Psoas muscle (tissue), 7 donors: ENCODE measurements at regions not wholly inside any gene's neighbourhood (a gene's known extent, or its start where the extent isn't known, plus 50 kb on each side); places are given as distances from the start of the nearest gene placed in this dataset.
"Not testable (repeated sequence)": the region's sequence is repeated elsewhere in the genome, so short reads cannot be mapped to it uniquely, and the experiment has no call there.

Source experiments
- ATAC-seq, 4 donors: fragments of 200-7000 bp; cut with Tn5 transposase; one replicate each; pipeline ENCODE4 v1.9.1; 2020; ENCODE audit warnings: moderate library complexity in 3 of 4, mild to moderate bottlenecking in 2 of 4
- DNase-seq, 2 donors: peaks; one replicate each; pipeline ENCODE4 v3.0.0-alpha.2; 2020
- H3K27ac ChIP-seq: fragments of 200-600 bp; one replicate; pipeline ENCODE4 v1.8.0; 2022
- H3K27me3 ChIP-seq, 3 donors: fragments of 200-600 bp in 1 of 3; one replicate each; pipeline versions ENCODE4 v1.6.1 to v1.8.0; 2013 to 2022; ENCODE audit warnings: low read length in 2 of 3, mild to moderate bottlenecking in 2 of 3, moderate library complexity in 1 of 3; ENCODE audit not compliant: insufficient read depth in 3 of 3
- H3K36me3 ChIP-seq, 2 donors: fragments of 200-600 bp in 1 of 2; one replicate each; pipeline versions ENCODE4 v1.6.1 to v1.8.0; 2013 to 2022; ENCODE audit warnings: low read depth in 1 of 2, mild to moderate bottlenecking in 1 of 2, moderate library complexity in 1 of 2; ENCODE audit not compliant: insufficient read depth in 1 of 2
- H3K4me1 ChIP-seq: fragments of 200-600 bp; one replicate; pipeline ENCODE4 v1.8.0; 2022
- H3K4me3 ChIP-seq: fragments of 200-600 bp; one replicate; pipeline ENCODE4 v1.8.0; 2022; ENCODE audit warnings: mild to moderate bottlenecking
- H3K9me3 ChIP-seq: fragments of 200-600 bp; one replicate; pipeline ENCODE4 v1.8.0; 2022
- WGBS, 3 donors: extraction: QIAGEN DNeasy Blood & Tissue Kit; methylation state at CpG; one replicate each; pipeline versions ENCODE4 v1.1.6 to v1.1.7; 2013; 5-methylcytosine and 5-hydroxymethylcytosine counted together
- intact Hi-C, 2 donors: fragments of 100-400 bp; cut with DNase I; formaldehyde crosslinking; loops; one replicate each; pipeline versions ENCODE4 v1.11.0 to v1.14.2; 2022
- TF ChIP-seq, protein P1 (sequence below): fragments of 200-600 bp; IDR thresholded peaks from one replicate; pipeline ENCODE4 v1.8.0; 2022; ENCODE audit warnings: antibody characterized with exemption
- donor health status: healthy with polysubstance abuse.
- donor health status: DM: no; HTN: no; CAD: no; lungs with moderate emphysema.
- donor health status: Bipolar disorder and iron deficiency.
- donor health status: healthy.
- donor health status: DM: yes; HTN: yes; CAD: no.
- donor health status: DM: no; HTN: no; CAD: no.
- donor health status: DM: yes; HTN: yes; CAD: no.

DNA sequence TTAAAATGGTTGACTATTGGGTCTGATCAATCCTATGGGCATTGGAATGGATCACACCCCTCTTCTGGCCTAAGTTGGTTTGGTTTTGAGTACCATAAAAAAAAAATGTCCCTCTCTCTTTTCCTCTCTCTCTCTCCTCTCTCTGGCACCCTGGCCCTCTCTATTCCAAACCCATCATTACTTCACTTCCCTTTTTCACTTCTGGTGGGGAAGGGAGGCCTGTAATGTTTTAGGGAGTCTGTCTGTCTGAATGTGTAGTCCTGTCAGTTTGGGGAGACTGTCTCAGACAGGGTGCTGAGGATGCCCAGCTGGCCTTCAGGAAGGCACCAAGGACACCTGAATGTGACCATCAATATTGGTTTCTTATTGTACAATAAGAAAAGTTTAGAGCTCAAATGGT is 165.8 kb downstream of the CD24 start:
- Histone ChIP-seq H3K4me1 (peaks cover 3% of the 10 kb centered on the region), H3K27ac (no peak overlapping the region), H3K4me3 (no peak overlapping the region), H3K27me3 (no peaks in the 10 kb centered on the region), H3K36me3 (no peaks in the 10 kb centered on the region), H3K9me3 (peaks cover 23% of the 10 kb centered on the region)
- intact Hi-C loops, result no loop called here
- TF ChIP-seq, protein P1, sequence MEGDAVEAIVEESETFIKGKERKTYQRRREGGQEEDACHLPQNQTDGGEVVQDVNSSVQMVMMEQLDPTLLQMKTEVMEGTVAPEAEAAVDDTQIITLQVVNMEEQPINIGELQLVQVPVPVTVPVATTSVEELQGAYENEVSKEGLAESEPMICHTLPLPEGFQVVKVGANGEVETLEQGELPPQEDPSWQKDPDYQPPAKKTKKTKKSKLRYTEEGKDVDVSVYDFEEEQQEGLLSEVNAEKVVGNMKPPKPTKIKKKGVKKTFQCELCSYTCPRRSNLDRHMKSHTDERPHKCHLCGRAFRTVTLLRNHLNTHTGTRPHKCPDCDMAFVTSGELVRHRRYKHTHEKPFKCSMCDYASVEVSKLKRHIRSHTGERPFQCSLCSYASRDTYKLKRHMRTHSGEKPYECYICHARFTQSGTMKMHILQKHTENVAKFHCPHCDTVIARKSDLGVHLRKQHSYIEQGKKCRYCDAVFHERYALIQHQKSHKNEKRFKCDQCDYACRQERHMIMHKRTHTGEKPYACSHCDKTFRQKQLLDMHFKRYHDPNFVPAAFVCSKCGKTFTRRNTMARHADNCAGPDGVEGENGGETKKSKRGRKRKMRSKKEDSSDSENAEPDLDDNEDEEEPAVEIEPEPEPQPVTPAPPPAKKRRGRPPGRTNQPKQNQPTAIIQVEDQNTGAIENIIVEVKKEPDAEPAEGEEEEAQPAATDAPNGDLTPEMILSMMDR, result no peak
- DNase-seq (no peak), ATAC-seq (no peak)

DNA sequence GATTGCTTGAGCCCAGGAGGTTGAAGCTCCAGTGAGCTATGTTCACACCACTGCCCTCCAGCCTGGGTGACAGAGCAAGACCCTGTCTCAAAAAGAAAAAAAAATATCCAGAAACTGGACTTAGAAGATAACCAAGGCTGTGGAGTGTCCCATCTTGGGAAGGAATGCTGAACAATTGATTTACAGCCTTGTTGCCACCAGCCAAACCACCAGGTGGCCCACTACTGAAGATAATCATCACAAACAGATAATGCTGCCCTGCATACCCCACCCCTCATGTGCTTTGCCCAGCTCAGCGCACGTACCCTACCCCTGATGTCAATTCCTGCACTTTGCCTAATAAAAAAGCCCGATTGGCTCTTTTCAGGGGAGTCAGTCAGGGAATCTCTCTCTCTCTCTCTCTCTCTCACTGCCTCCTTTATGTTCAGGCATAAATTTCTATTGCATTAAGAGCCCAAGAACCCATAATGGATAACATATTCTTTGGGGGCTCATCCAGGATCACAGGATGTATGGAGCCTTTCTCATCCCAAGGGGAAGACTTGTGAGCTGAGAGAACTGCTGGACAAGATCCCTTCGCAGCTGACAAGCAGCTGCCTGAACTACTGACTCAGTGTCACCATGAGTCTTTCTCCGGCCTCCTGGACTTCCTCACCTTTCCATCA is 166.4 kb downstream of the CD24 start:
- WGBS, 3 donors, result 88 to 93% (median 91%) methylated on average over 5 of the region's 5 CpGs
- no peaks in the 10 kb centered on the region for H3K27me3 ChIP-seq
- DNase-seq (no peak), ATAC-seq (no peak)
- TF ChIP-seq, protein P1, result no peak
- H3K27ac ChIP-seq, result no peak overlapping the region
- peaks cover 8% of the 10 kb centered on the region for H3K4me1 ChIP-seq
- peaks cover 23% of the 10 kb centered on the region for H3K9me3 ChIP-seq
- intact Hi-C loops, result no loop called here
- H3K36me3 ChIP-seq, result no peaks in the 10 kb centered on the region
- H3K4me3 ChIP-seq, result no peak overlapping the region

DNA sequence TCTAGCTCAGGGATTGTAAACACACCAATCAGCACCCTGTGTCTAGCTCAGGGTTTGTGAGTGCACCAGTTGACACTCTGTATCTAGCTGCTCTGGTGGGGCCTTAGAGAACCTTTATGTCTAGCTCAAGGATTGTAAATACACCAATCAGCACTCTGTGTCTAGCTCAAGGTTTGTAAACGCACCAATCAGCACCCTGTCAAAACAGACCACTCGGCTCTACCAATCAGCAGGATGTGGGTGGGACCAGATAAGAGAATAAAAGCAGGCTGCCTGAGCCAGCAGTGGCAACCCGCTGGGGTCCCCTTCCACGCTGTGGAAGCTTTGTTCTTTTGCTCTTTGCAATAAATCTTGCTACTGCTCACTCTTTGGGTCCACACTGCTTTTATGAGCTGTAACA is 168.3 kb downstream of the CD24 start:
- H3K36me3 ChIP-seq, ATAC-seq, intact Hi-C loops, DNase-seq, H3K27ac ChIP-seq, H3K4me3 ChIP-seq, H3K27me3 ChIP-seq: not testable (repeated sequence)
- Histone ChIP-seq H3K9me3 (peaks cover 16% of the 10 kb centered on the region), H3K4me1 (peaks cover 14% of the 10 kb centered on the region)
- WGBS, 3 donors, result 83 to 100% (median 100%) methylated on average over 2 to 4 of the region's 4 CpGs

- TF ChIP-seq, protein P1, result no peak
- 87 to 93% (median 92%) methylated on average over 24 to 27 of the region's 27 CpGs for WGBS, 3 donors
- intact Hi-C loops, result no loop called here
- Histone ChIP-seq H3K4me1 (peaks cover 14% of the 10 kb centered on the region), H3K4me3 (no peak overlapping the region), H3K27me3 (no peaks in the 10 kb centered on the region), H3K9me3 (peaks cover 12% of the 10 kb centered on the region), H3K36me3 (no peaks in the 10 kb centered on the region), H3K27ac (no peak overlapping the region)
- ATAC-seq, result no peak
- no peak for DNase-seq
These were observed 168.8 kb downstream of the CD24 start for GRCh38 chr6:106805771-106806170.

DNA sequence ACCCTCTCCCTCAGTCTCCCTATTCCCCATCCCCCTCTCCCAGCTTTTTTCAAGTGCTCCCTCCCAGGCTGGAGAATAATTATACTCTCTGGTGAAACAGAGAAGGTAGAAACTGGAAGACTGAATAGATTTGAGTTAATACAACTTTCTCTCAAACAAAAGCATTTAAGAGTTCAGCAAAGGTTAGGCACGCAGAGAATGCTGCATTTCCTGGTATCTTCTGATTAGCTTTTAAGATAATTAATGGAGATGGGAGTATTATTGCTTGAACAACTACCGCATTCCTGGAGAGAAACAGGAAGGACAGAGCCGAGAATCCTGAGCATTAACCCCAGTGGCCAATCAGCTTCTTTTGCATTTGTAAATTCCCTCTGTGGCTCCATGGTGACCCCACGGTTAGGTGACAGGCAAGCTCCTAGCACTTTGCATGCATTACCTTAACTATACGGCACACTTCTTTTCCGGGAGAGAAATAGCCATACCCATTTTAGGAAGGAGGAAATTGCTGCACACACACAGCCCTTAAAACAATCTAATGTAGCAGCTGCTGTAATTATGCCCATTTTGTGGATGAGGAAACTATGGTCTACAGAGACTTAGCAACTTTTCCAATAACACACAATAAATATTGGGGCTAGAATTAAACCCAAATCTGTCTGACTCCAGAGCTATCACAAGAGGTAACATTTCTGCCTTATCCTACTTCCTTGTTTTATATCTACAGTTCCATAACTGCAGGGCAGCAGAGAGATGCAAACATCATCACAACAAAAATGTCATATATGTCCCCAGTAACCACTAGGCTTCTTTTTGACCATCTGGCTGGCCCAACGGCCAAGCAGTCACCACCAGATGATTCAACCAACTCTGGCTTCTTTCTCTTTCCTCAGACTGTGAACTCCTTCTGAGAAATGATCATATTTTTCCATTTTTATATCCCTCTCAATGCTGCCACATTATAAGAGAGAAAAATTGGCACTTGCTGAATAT is 169.9 kb downstream of the CD24 start:
- intact Hi-C loops, result no loop called here
- H3K27ac ChIP-seq, result no peak overlapping the region
- 39 to 52% (median 43%) methylated on average over 7 of the region's 7 CpGs for WGBS, 3 donors
- H3K9me3 ChIP-seq, result peaks cover 5% of the 10 kb centered on the region
- ATAC-seq (no peak), DNase-seq (no peak)
- TF ChIP-seq, protein P1, result no peak
- H3K27me3 ChIP-seq, result no peaks in the 10 kb centered on the region
- no peak overlapping the region for H3K4me3 ChIP-seq
- no peaks in the 10 kb centered on the region for H3K36me3 ChIP-seq
- H3K4me1 ChIP-seq, result peaks cover 14% of the 10 kb centered on the region
